ENCODE measurements at regions not wholly inside any gene's neighbourhood (a gene's known extent, or its start where the extent isn't known, plus 50 kb on each side); places are given as distances from the start of the nearest gene placed in this dataset.

DNA sequence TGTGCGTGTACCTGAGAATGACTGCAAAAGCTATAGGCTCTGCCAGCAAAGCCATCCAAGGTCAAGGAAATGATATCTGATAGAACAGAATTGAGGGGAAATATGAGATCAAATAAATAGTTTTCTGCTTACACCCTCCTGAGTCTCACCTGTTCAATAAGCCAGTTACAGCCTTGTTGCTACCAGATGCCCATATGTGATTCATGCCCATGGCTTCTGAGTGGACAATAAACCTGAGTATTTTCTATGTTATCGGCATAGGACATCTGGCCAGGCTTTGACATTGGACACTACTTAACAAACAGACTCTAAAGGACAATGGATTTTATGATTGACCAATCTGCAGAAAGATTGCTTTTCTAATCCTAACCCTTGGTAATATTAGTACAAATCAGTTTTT lies 297.9 kb downstream of the LRATD1 start:
- no peak overlapping the region for H3K4me3 ChIP-seq (replicated peaks; ENCODE audit: insufficient read depth, low read length)
- TF ChIP-seq, protein P1, sequence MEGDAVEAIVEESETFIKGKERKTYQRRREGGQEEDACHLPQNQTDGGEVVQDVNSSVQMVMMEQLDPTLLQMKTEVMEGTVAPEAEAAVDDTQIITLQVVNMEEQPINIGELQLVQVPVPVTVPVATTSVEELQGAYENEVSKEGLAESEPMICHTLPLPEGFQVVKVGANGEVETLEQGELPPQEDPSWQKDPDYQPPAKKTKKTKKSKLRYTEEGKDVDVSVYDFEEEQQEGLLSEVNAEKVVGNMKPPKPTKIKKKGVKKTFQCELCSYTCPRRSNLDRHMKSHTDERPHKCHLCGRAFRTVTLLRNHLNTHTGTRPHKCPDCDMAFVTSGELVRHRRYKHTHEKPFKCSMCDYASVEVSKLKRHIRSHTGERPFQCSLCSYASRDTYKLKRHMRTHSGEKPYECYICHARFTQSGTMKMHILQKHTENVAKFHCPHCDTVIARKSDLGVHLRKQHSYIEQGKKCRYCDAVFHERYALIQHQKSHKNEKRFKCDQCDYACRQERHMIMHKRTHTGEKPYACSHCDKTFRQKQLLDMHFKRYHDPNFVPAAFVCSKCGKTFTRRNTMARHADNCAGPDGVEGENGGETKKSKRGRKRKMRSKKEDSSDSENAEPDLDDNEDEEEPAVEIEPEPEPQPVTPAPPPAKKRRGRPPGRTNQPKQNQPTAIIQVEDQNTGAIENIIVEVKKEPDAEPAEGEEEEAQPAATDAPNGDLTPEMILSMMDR (IDR thresholded peaks at IDR 0.05; ENCODE audit: insufficient read depth, low read length): no peak
- TF ChIP-seq, protein P2, sequence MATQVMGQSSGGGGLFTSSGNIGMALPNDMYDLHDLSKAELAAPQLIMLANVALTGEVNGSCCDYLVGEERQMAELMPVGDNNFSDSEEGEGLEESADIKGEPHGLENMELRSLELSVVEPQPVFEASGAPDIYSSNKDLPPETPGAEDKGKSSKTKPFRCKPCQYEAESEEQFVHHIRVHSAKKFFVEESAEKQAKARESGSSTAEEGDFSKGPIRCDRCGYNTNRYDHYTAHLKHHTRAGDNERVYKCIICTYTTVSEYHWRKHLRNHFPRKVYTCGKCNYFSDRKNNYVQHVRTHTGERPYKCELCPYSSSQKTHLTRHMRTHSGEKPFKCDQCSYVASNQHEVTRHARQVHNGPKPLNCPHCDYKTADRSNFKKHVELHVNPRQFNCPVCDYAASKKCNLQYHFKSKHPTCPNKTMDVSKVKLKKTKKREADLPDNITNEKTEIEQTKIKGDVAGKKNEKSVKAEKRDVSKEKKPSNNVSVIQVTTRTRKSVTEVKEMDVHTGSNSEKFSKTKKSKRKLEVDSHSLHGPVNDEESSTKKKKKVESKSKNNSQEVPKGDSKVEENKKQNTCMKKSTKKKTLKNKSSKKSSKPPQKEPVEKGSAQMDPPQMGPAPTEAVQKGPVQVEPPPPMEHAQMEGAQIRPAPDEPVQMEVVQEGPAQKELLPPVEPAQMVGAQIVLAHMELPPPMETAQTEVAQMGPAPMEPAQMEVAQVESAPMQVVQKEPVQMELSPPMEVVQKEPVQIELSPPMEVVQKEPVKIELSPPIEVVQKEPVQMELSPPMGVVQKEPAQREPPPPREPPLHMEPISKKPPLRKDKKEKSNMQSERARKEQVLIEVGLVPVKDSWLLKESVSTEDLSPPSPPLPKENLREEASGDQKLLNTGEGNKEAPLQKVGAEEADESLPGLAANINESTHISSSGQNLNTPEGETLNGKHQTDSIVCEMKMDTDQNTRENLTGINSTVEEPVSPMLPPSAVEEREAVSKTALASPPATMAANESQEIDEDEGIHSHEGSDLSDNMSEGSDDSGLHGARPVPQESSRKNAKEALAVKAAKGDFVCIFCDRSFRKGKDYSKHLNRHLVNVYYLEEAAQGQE (IDR thresholded peaks at IDR 0.05; ENCODE audit: insufficient replicate concordance, low read depth): no peak
- TF ChIP-seq POLR2AphosphoS5 (IDR thresholded peaks at IDR 0.05; ENCODE audit: low read depth) (no peak), SPI1 (IDR thresholded peaks at IDR 0.05; ENCODE audit: borderline replicate concordance, low read depth) (no peak), GABPA (IDR thresholded peaks at IDR 0.05; ENCODE audit: low read depth) (no peak)
- H3K27me3 ChIP-seq (ENCODE audit: insufficient read depth, poor library complexity, severe bottlenecking): no peaks in the 10 kb centered on the region
- H3K27ac ChIP-seq (replicated peaks): no peak overlapping the region
- DNase-seq (ENCODE audit: low read depth in 1 of 2, low spot score in 1 of 2): no peak

DNA sequence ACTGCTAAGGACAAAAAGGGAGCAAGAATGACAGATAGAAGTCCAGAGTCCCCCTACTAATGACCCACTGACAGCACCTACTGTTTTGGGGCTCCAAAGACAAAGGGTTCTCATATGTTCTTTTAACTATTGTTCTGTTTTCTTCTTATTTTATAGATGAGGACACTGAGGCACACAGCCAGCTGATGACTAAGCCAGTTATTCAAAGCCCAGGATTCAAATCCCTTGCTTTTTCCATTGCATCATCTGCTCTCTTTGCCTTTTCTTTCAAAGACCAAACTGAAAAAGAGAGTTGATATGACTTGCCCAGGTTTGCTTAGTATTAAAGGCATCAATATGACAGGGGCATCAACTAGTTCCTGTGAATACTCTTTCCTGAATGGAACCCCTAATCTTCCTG lies 299.8 kb downstream of the LRATD1 start:
- no peaks in the 10 kb centered on the region for H3K27me3 ChIP-seq (ENCODE audit: insufficient read depth, poor library complexity, severe bottlenecking)
- no peak overlapping the region for H3K27ac ChIP-seq (replicated peaks)
- no peak for DNase-seq (ENCODE audit: low read depth in 1 of 2, low spot score in 1 of 2)
- TF ChIP-seq SPI1 (IDR thresholded peaks at IDR 0.05; ENCODE audit: borderline replicate concordance, low read depth) (no peak), GABPA (IDR thresholded peaks at IDR 0.05; ENCODE audit: low read depth) (no peak), POLR2AphosphoS5 (IDR thresholded peaks at IDR 0.05; ENCODE audit: low read depth) (no peak)
- TF ChIP-seq, protein P2 (IDR thresholded peaks at IDR 0.05; ENCODE audit: insufficient replicate concordance, low read depth): no peak
- TF ChIP-seq, protein P1 (IDR thresholded peaks at IDR 0.05; ENCODE audit: insufficient read depth, low read length): no peak
- no peak overlapping the region for H3K4me3 ChIP-seq (replicated peaks; ENCODE audit: insufficient read depth, low read length)

DNA sequence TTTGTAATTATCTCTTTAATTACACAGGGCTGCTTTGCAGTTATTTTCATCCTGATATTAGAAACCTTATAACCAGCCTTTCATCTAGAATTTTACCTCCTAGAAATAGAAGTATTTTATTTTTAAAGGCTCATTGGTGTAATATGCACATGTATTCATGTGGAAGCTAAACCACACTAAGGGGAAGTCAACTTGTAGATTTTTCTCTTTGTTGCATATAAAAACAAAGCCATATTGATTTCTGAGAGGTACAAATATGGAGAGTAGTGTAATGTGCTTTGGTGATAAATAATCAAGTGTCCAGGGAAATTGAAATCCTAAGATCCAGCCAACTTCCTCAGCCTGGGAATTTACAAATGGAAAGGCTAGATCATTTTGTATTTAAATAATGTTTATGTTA lies 301.2 kb downstream of the LRATD1 start:
- Histone ChIP-seq H3K4me3 (replicated peaks; ENCODE audit: insufficient read depth, low read length) (no peak overlapping the region), H3K27ac (replicated peaks) (no peak overlapping the region), H3K27me3 (ENCODE audit: insufficient read depth, poor library complexity, severe bottlenecking) (no peaks in the 10 kb centered on the region)
- TF ChIP-seq, protein P1 (IDR thresholded peaks at IDR 0.05; ENCODE audit: insufficient read depth, low read length): no peak
- no peak for TF ChIP-seq GABPA (IDR thresholded peaks at IDR 0.05; ENCODE audit: low read depth)
- TF ChIP-seq, protein P2 (IDR thresholded peaks at IDR 0.05; ENCODE audit: insufficient replicate concordance, low read depth): no peak
- TF ChIP-seq SPI1 (IDR thresholded peaks at IDR 0.05; ENCODE audit: borderline replicate concordance, low read depth): no peak
- TF ChIP-seq POLR2AphosphoS5 (IDR thresholded peaks at IDR 0.05; ENCODE audit: low read depth): no peak
- DNase-seq (ENCODE audit: low read depth in 1 of 2, low spot score in 1 of 2): no peak

All from HL-60 (cell line).